ENCODE measurements at regions not wholly inside any gene's neighbourhood (a gene's known extent, or its start where the extent isn't known, plus 50 kb on each side); places are given as distances from the start of the nearest gene placed in this dataset.

- no peak overlapping the region for H3K4me3 ChIP-seq (ENCODE audit: low read length)
- no peak for TF ChIP-seq CTCF (IDR thresholded peaks at IDR 0.05; ENCODE audit: insufficient read depth, low read depth, low read length, missing control alignments)
- no peak for DNase-seq (ENCODE audit: low read depth)
These were observed 788.7 kb upstream of the KLHL29 start for GRCh38 chr2:22596306-22596705.

- no peak for TF ChIP-seq CTCF (IDR thresholded peaks at IDR 0.05; ENCODE audit: insufficient read depth, low read depth, low read length, missing control alignments)
These were observed 784.8 kb upstream of the KLHL29 start for GRCh38 chr2:22600156-22600555.

GRCh38 chr2:22600999-22601398 lies 784.0 kb upstream of the KLHL29 start:
- no peak for DNase-seq (ENCODE audit: low read depth)
- no peak overlapping the region for H3K4me3 ChIP-seq (ENCODE audit: low read length)
- no peak for TF ChIP-seq CTCF (IDR thresholded peaks at IDR 0.05; ENCODE audit: insufficient read depth, low read depth, low read length, missing control alignments)

More at GRCh38 chr2:22600156-22600555, 784.8 kb upstream of the KLHL29 start:
- H3K4me3 ChIP-seq (ENCODE audit: low read length), result no peak overlapping the region
- DNase-seq (ENCODE audit: low read depth), result no peak

- no peak for DNase-seq (ENCODE audit: low read depth)
- no peak overlapping the region for H3K4me3 ChIP-seq (ENCODE audit: low read length)
- TF ChIP-seq CTCF (IDR thresholded peaks at IDR 0.05; ENCODE audit: insufficient read depth, low read depth, low read length, missing control alignments), result no peak
These were observed 780.8 kb upstream of the KLHL29 start for GRCh38 chr2:22604136-22604535.

GRCh38 chr2:22616031-22616430 lies 768.9 kb upstream of the KLHL29 start:
- H3K4me3 ChIP-seq (ENCODE audit: low read length), result no peak overlapping the region
- TF ChIP-seq CTCF (IDR thresholded peaks at IDR 0.05; ENCODE audit: insufficient read depth, low read depth, low read length, missing control alignments), result no peak
- no peak for DNase-seq (ENCODE audit: low read depth)

- no peak for DNase-seq (ENCODE audit: low read depth)
- no peak for TF ChIP-seq CTCF (IDR thresholded peaks at IDR 0.05; ENCODE audit: insufficient read depth, low read depth, low read length, missing control alignments)
- no peak overlapping the region for H3K4me3 ChIP-seq (ENCODE audit: low read length)
These were observed 761.4 kb upstream of the KLHL29 start for GRCh38 chr2:22623620-22624019.

- no peak for DNase-seq (ENCODE audit: low read depth)
- no peak for TF ChIP-seq CTCF (IDR thresholded peaks at IDR 0.05; ENCODE audit: insufficient read depth, low read depth, low read length, missing control alignments)
- H3K4me3 ChIP-seq (ENCODE audit: low read length), result no peak overlapping the region
These were observed 758.4 kb upstream of the KLHL29 start for GRCh38 chr2:22626621-22627020.

Measured in epithelial cell of esophagus (primary cell).